ENCODE measurements at regions not wholly inside any gene's neighbourhood (a gene's known extent, or its start where the extent isn't known, plus 50 kb on each side); places are given as distances from the start of the nearest gene placed in this dataset.

DNA sequence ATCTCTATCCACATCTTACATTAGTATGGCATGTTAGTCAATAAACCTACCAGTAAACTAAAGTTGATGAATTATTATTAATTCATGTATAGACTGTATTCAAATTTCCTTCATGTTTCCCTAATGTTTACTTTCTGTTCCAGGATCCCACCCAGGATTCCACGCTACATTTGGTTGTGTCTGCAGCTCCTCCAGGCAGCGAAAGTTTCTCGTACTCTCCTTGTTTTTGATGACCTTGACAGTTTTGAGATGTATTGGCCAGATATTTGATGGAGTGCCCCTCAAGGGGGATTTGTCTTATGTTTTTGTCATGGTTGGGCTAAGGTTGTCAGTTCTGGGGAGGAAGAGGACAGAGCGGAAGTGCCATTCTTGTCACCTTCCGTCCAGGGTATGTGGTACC, 445.2 kb upstream of the CDH4 start:
- Histone ChIP-seq H3K36me3 (ENCODE audit: insufficient read depth, low read length) (no peaks in the 10 kb centered on the region), H2AFZ (ENCODE audit: low read length, unreplicated experiment) (no peak overlapping the region), H3K4me3 (ENCODE audit: low read depth, low read length) (no peak overlapping the region), H3K4me1 (ENCODE audit: control insufficient read depth, insufficient read depth, low read length, unreplicated experiment) (no peaks in the 10 kb centered on the region), H3K27me3 (ENCODE audit: insufficient read depth, low read length) (no peaks in the 10 kb centered on the region), H3K27ac (ENCODE audit: low read depth, low read length) (no peak overlapping the region), H3K79me2 (ENCODE audit: control insufficient read depth, insufficient read depth, low read length, unreplicated experiment) (no peaks in the 10 kb centered on the region)

GRCh38 chr20:60808003-60808672, 443.9 kb upstream of the CDH4 start:
- no peak overlapping the region for H2AFZ ChIP-seq (ENCODE audit: low read length, unreplicated experiment)
- H3K4me1 ChIP-seq (ENCODE audit: control insufficient read depth, insufficient read depth, low read length, unreplicated experiment) = no peaks in the 10 kb centered on the region
- H3K27me3 ChIP-seq (ENCODE audit: insufficient read depth, low read length) = no peaks in the 10 kb centered on the region
- no peak overlapping the region for H3K4me3 ChIP-seq (ENCODE audit: low read depth, low read length)
- no peaks in the 10 kb centered on the region for H3K36me3 ChIP-seq (ENCODE audit: insufficient read depth, low read length)
- H3K27ac ChIP-seq (ENCODE audit: low read depth, low read length) = no peak overlapping the region
- H3K79me2 ChIP-seq (ENCODE audit: control insufficient read depth, insufficient read depth, low read length, unreplicated experiment) = no peaks in the 10 kb centered on the region

DNA sequence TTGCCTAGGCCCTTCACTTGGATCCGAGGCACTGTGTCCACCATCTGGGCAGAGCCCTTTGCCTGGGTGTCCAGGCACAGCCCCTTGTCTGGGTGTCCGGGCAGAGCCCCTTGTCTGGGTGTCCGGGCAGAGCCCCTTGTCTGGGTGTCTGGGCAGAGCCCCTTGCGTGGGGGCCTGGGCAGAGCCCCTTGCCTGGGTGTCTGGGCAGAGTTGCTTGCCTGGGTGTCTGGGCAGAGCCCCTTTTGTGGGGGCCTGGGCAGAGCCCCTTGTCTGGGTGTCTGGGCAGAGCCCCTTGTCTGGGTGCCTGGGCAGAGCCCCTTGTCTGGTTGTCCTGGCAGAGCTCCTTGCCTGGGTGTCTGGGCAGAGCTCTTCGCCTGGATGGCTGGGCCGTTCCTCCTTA, 443.4 kb upstream of the CDH4 start:
- Histone ChIP-seq H3K27me3 (ENCODE audit: insufficient read depth, low read length) (no peaks in the 10 kb centered on the region), H3K79me2 (ENCODE audit: control insufficient read depth, insufficient read depth, low read length, unreplicated experiment) (no peaks in the 10 kb centered on the region), H2AFZ (ENCODE audit: low read length, unreplicated experiment) (no peak overlapping the region), H3K4me1 (ENCODE audit: control insufficient read depth, insufficient read depth, low read length, unreplicated experiment) (no peaks in the 10 kb centered on the region), H3K4me3 (ENCODE audit: low read depth, low read length) (no peak overlapping the region), H3K36me3 (ENCODE audit: insufficient read depth, low read length) (no peaks in the 10 kb centered on the region), H3K27ac (ENCODE audit: low read depth, low read length) (no peak overlapping the region)

DNA sequence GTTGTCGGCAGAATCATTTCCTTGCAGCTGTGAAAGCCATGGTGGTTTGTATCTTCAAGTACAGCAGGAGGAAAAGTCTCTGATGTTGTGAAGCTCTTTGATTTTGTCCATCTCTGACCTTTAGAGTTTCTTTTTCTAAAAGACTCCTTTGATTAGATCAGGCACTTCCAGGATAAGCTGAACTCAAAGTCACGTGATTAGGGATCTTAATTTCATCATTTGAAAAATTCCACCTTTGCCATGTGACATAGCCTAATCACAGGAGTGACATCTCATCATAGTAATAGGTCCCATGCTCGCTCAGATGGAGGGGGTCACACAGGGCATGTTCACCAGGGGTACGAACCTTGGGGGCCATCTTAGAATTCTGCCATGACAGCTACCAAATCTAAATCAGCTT, 441.5 kb upstream of the CDH4 start:
- Histone ChIP-seq H3K27ac (ENCODE audit: low read depth, low read length) (no peak overlapping the region), H3K79me2 (ENCODE audit: control insufficient read depth, insufficient read depth, low read length, unreplicated experiment) (no peaks in the 10 kb centered on the region), H3K36me3 (ENCODE audit: insufficient read depth, low read length) (no peaks in the 10 kb centered on the region), H2AFZ (ENCODE audit: low read length, unreplicated experiment) (no peak overlapping the region), H3K4me3 (ENCODE audit: low read depth, low read length) (no peak overlapping the region), H3K27me3 (ENCODE audit: insufficient read depth, low read length) (no peaks in the 10 kb centered on the region), H3K4me1 (ENCODE audit: control insufficient read depth, insufficient read depth, low read length, unreplicated experiment) (no peaks in the 10 kb centered on the region)

- Histone ChIP-seq H3K4me3 (ENCODE audit: low read depth, low read length) (no peak overlapping the region), H3K36me3 (ENCODE audit: insufficient read depth, low read length) (no peaks in the 10 kb centered on the region), H3K4me1 (ENCODE audit: control insufficient read depth, insufficient read depth, low read length, unreplicated experiment) (no peaks in the 10 kb centered on the region), H2AFZ (ENCODE audit: low read length, unreplicated experiment) (no peak overlapping the region), H3K27ac (ENCODE audit: low read depth, low read length) (no peak overlapping the region), H3K27me3 (ENCODE audit: insufficient read depth, low read length) (no peaks in the 10 kb centered on the region), H3K79me2 (ENCODE audit: control insufficient read depth, insufficient read depth, low read length, unreplicated experiment) (no peaks in the 10 kb centered on the region)
These were observed 439.5 kb upstream of the CDH4 start for GRCh38 chr20:60812561-60812960.

DNA sequence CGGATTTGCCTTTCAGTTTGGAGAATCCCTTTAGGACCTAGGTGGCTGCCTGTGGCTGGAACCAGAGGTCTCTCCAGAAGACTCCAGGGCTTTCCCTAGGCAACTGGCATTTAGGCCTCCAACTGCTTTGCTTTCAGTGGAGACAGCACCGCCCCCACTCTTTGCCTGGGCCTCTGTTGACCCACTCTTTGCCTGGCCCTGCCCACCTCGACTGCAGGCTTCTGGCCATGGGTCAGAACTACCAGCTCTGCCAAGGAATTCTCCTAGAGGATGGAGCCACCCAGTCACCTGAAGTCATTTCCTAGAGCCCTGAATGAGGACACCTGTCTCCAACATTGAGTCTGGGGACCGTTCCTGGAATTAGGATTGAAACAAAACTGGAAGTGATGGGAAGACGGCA, 439.0 kb upstream of the CDH4 start:
- Histone ChIP-seq H3K4me1 (ENCODE audit: control insufficient read depth, insufficient read depth, low read length, unreplicated experiment) (no peaks in the 10 kb centered on the region), H3K27me3 (ENCODE audit: insufficient read depth, low read length) (no peaks in the 10 kb centered on the region), H3K4me3 (ENCODE audit: low read depth, low read length) (no peak overlapping the region), H3K79me2 (ENCODE audit: control insufficient read depth, insufficient read depth, low read length, unreplicated experiment) (no peaks in the 10 kb centered on the region), H3K36me3 (ENCODE audit: insufficient read depth, low read length) (no peaks in the 10 kb centered on the region), H3K27ac (ENCODE audit: low read depth, low read length) (no peak overlapping the region), H2AFZ (ENCODE audit: low read length, unreplicated experiment) (no peak overlapping the region)

DNA sequence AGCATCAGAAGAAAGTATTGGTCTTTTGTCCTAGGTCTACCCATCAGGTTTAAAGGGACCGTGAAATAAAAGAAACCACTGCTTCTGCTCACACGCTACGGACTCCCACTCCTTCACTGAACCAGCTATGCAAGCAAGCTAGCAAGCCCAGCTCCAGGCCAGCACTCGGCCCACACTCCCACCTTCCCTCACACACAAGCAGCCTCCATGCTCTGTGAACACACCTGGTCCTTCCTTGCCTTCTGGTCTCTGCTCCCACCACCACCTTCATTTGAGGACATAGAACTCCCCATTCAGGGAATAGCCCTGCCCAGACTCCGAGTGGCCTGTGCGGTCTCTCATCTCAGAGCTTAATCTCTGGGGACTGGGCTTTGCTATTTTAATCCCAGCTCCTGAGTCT, 436.4 kb upstream of the CDH4 start:
- Histone ChIP-seq H2AFZ (ENCODE audit: low read length, unreplicated experiment) (no peak overlapping the region), H3K27me3 (ENCODE audit: insufficient read depth, low read length) (no peaks in the 10 kb centered on the region), H3K36me3 (ENCODE audit: insufficient read depth, low read length) (no peaks in the 10 kb centered on the region), H3K4me1 (ENCODE audit: control insufficient read depth, insufficient read depth, low read length, unreplicated experiment) (no peaks in the 10 kb centered on the region), H3K4me3 (ENCODE audit: low read depth, low read length) (no peak overlapping the region), H3K79me2 (ENCODE audit: control insufficient read depth, insufficient read depth, low read length, unreplicated experiment) (no peaks in the 10 kb centered on the region), H3K27ac (ENCODE audit: low read depth, low read length) (no peak overlapping the region)

GRCh38 chr20:60816901-60817300, 435.2 kb upstream of the CDH4 start:
- no peaks in the 10 kb centered on the region for H3K27me3 ChIP-seq (ENCODE audit: insufficient read depth, low read length)
- H2AFZ ChIP-seq (ENCODE audit: low read length, unreplicated experiment) = no peak overlapping the region
- no peak overlapping the region for H3K4me3 ChIP-seq (ENCODE audit: low read depth, low read length)
- H3K36me3 ChIP-seq (ENCODE audit: insufficient read depth, low read length) = no peaks in the 10 kb centered on the region
- no peak overlapping the region for H3K27ac ChIP-seq (ENCODE audit: low read depth, low read length)
- H3K4me1 ChIP-seq (ENCODE audit: control insufficient read depth, insufficient read depth, low read length, unreplicated experiment) = no peaks in the 10 kb centered on the region
- no peaks in the 10 kb centered on the region for H3K79me2 ChIP-seq (ENCODE audit: control insufficient read depth, insufficient read depth, low read length, unreplicated experiment)

GRCh38 chr20:60817891-60818290, 434.2 kb upstream of the CDH4 start:
- Histone ChIP-seq H3K4me3 (ENCODE audit: low read depth, low read length) (no peak overlapping the region), H3K79me2 (ENCODE audit: control insufficient read depth, insufficient read depth, low read length, unreplicated experiment) (no peaks in the 10 kb centered on the region), H3K4me1 (ENCODE audit: control insufficient read depth, insufficient read depth, low read length, unreplicated experiment) (no peaks in the 10 kb centered on the region), H2AFZ (ENCODE audit: low read length, unreplicated experiment) (no peak overlapping the region), H3K36me3 (ENCODE audit: insufficient read depth, low read length) (no peaks in the 10 kb centered on the region), H3K27ac (ENCODE audit: low read depth, low read length) (no peak overlapping the region), H3K27me3 (ENCODE audit: insufficient read depth, low read length) (no peaks in the 10 kb centered on the region)

DNA sequence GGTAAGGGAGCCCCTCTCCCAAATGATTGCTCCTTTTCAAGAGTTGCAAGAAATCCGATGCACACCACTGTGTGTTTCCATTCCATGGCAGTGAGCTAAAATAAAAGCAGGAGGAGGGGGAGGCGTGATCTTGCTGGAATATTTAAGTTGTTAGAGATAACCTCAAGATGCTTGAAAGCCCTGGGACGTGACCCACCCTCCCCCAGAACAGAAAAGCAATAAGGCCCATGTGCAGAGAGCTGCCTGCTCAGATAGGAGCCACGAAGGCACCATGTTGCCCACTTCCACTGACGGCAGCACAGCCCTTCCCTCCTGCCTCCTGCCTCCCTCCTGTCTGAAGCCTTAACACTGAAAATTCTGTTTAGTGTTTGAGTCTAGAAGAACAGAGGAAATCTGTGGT, 432.6 kb upstream of the CDH4 start:
- no peak overlapping the region for H3K4me3 ChIP-seq (ENCODE audit: low read depth, low read length)
- H3K27ac ChIP-seq (ENCODE audit: low read depth, low read length) = no peak overlapping the region
- H3K27me3 ChIP-seq (ENCODE audit: insufficient read depth, low read length) = no peaks in the 10 kb centered on the region
- H2AFZ ChIP-seq (ENCODE audit: low read length, unreplicated experiment) = no peak overlapping the region
- H3K4me1 ChIP-seq (ENCODE audit: control insufficient read depth, insufficient read depth, low read length, unreplicated experiment) = no peaks in the 10 kb centered on the region
- H3K79me2 ChIP-seq (ENCODE audit: control insufficient read depth, insufficient read depth, low read length, unreplicated experiment) = no peaks in the 10 kb centered on the region
- no peaks in the 10 kb centered on the region for H3K36me3 ChIP-seq (ENCODE audit: insufficient read depth, low read length)

- no peak overlapping the region for H3K27ac ChIP-seq (ENCODE audit: low read depth, low read length)
These were observed 431.9 kb upstream of the CDH4 start for GRCh38 chr20:60820149-60820548.

More at GRCh38 chr20:60820149-60820548, 431.9 kb upstream of the CDH4 start:
- no peaks in the 10 kb centered on the region for H3K4me1 ChIP-seq (ENCODE audit: control insufficient read depth, insufficient read depth, low read length, unreplicated experiment)
- H3K4me3 ChIP-seq (ENCODE audit: low read depth, low read length) = no peak overlapping the region
- no peak overlapping the region for H2AFZ ChIP-seq (ENCODE audit: low read length, unreplicated experiment)
- H3K36me3 ChIP-seq (ENCODE audit: insufficient read depth, low read length) = no peaks in the 10 kb centered on the region
- H3K27me3 ChIP-seq (ENCODE audit: insufficient read depth, low read length) = no peaks in the 10 kb centered on the region
- no peaks in the 10 kb centered on the region for H3K79me2 ChIP-seq (ENCODE audit: control insufficient read depth, insufficient read depth, low read length, unreplicated experiment)

Measured in ACC112 (cell line).